ENCODE measurements at regions not wholly inside any gene's neighbourhood (a gene's known extent, or its start where the extent isn't known, plus 50 kb on each side); places are given as distances from the start of the nearest gene placed in this dataset.

DNA sequence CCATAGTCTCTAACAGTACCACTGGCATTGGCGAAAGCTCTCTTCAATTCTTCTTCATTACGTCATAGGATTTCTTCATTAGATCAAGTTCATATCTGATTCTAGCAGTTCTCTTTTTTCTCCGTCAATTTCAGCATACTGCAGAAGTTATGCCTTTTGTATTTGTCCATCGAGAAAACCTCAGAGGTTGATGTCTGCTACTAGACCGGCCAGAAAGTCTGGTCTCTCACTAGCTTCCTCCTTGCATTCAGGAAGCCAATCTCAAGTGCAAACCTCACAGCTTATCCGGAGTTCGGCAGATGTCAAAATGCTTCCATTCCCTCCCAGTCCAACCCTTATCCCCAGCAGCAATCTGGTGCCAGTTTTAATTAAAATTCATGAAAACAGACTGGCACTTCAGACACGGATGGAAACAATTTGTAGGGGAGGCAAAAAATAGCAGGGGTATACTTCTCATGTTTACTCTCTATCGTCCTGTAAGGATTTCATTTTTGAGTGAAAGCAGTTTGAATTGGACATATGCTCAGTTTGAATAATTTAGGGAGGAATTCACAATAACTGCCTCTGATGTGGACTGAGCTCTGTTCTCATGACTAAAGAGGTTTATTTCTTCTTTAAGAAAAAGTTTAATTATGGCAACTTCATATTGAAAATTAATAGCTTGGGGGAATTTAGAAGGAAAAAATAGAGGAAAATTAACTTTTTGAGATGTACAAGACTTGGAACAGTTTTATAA is 56.4 kb upstream of the TMC1 start:
- TF ChIP-seq, protein P1, sequence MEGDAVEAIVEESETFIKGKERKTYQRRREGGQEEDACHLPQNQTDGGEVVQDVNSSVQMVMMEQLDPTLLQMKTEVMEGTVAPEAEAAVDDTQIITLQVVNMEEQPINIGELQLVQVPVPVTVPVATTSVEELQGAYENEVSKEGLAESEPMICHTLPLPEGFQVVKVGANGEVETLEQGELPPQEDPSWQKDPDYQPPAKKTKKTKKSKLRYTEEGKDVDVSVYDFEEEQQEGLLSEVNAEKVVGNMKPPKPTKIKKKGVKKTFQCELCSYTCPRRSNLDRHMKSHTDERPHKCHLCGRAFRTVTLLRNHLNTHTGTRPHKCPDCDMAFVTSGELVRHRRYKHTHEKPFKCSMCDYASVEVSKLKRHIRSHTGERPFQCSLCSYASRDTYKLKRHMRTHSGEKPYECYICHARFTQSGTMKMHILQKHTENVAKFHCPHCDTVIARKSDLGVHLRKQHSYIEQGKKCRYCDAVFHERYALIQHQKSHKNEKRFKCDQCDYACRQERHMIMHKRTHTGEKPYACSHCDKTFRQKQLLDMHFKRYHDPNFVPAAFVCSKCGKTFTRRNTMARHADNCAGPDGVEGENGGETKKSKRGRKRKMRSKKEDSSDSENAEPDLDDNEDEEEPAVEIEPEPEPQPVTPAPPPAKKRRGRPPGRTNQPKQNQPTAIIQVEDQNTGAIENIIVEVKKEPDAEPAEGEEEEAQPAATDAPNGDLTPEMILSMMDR (conservative IDR thresholded peaks at IDR 0.05; ENCODE audit: low read depth in 2 of 2), result no peak
- no peak for TF ChIP-seq ZNF114 (CRISPR knock-in tag; IDR thresholded peaks at IDR 0.05)
- TF ChIP-seq EZH2 (IDR thresholded peaks at IDR 0.05; ENCODE audit: low read depth, unreplicated experiment), result no peak
